CD4-positive, alpha-beta T cell (primary cell): ENCODE measurements at regions not wholly inside any gene's neighbourhood (a gene's known extent, or its start where the extent isn't known, plus 50 kb on each side); places are given as distances from the start of the nearest gene placed in this dataset.

Experiments used
- ATAC-seq: fragments of 200-7000 bp; cut with Tn5 transposase; one replicate; pipeline ENCODE4 v1.10.0; 2022; ENCODE audit warnings: mild to moderate bottlenecking; ENCODE audit not compliant: poor library complexity
- CTCF ChIA-PET: fragments of 350-600 bp; sonication (Branson Sonifier 250); formaldehyde crosslinking; loops from one replicate; lab custom pipeline; 2021; ENCODE audit warnings: antibody characterized with exemption, inconsistent platforms; lab: Charles Lee
- POLR2A ChIA-PET: fragments of 350-600 bp; sonication (Branson Sonifier 250); formaldehyde crosslinking; loops from one replicate; lab custom pipeline; 2021; ENCODE audit warnings: antibody characterized with exemption, inconsistent platforms; lab: Charles Lee
- DNase-seq, 14 experiments: peaks; one replicate each; pipeline ENCODE4 v3.0.0-alpha.2; 2013 to 2020; ENCODE audit warnings: mixed read lengths in 2 of 14
- H3K27ac ChIP-seq, 2 donors: one replicate each; pipeline versions ENCODE4 v1.5.1 to v1.7.0; 2013; ENCODE audit warnings: low read length in 2 of 2, low read depth in 1 of 2, mild to moderate bottlenecking in 1 of 2
- H3K27me3 ChIP-seq, 2 experiments: 1 replicate in 1 of 2; 2 replicates in 1 of 2; pipeline versions ENCODE4 v1.6.1 to v1.7.0; 2013; ENCODE audit warnings: low read length in 2 of 2, control low read depth in 1 of 2, mild to moderate bottlenecking in 1 of 2, moderate library complexity in 1 of 2; ENCODE audit not compliant: insufficient read depth in 2 of 2, control insufficient read depth in 1 of 2
- H3K36me3 ChIP-seq: one replicate; pipeline ENCODE4 v1.6.1; 2013; ENCODE audit warnings: low read length, control low read depth; ENCODE audit not compliant: insufficient read depth
- H3K4me1 ChIP-seq: one replicate; pipeline ENCODE4 v1.6.1; 2013; ENCODE audit warnings: low read length, control low read depth; ENCODE audit not compliant: insufficient read depth
- H3K4me3 ChIP-seq: one replicate; pipeline ENCODE4 v1.5.1; 2013; ENCODE audit warnings: mild to moderate bottlenecking, low read length, moderate library complexity
- H3K9me3 ChIP-seq, 2 experiments: 1 replicate in 1 of 2; 2 replicates in 1 of 2; pipeline versions ENCODE4 v1.6.1 to v1.7.0; 2013; ENCODE audit warnings: low read length in 2 of 2, mild to moderate bottlenecking in 2 of 2, control low read depth in 1 of 2, moderate library complexity in 1 of 2; ENCODE audit not compliant: control insufficient read depth in 1 of 2, insufficient read depth in 1 of 2
- H3K27ac Mint-ChIP-seq: one replicate; pipeline ENCODE4 v1.8.0; 2020; ENCODE audit warnings: mixed read lengths
- H3K27me3 Mint-ChIP-seq: one replicate; pipeline ENCODE4 v1.8.0; 2021; ENCODE audit warnings: mixed read lengths
- H3K36me3 Mint-ChIP-seq: one replicate; pipeline ENCODE4 v1.8.0; 2021; ENCODE audit warnings: low read depth, mixed read lengths
- H3K4me1 Mint-ChIP-seq: one replicate; pipeline ENCODE4 v1.8.0; 2021; ENCODE audit warnings: low read depth, mixed read lengths
- H3K4me3 Mint-ChIP-seq: one replicate; pipeline ENCODE4 v1.8.0; 2020; ENCODE audit warnings: mild to moderate bottlenecking, mixed read lengths
- H3K9me3 Mint-ChIP-seq: one replicate; pipeline ENCODE4 v1.8.0; 2020; ENCODE audit warnings: mixed read lengths
- intact Hi-C, 2 experiments: fragments of 100-400 bp; cut with DNase I in 1 of 2; cut with micrococcal nuclease in 1 of 2; formaldehyde crosslinking; loops; one replicate each; pipeline versions ENCODE4 v1.15.1 to v1.9.0; 2023 to 2025; cut with DNase I, micrococcal nuclease
- TF ChIP-seq, protein P1 (sequence below): fragments of 200-600 bp; IDR thresholded peaks from one replicate; pipeline ENCODE4 v1.8.0; 2022; ENCODE audit warnings: antibody characterized with exemption, mild to moderate bottlenecking

DNA sequence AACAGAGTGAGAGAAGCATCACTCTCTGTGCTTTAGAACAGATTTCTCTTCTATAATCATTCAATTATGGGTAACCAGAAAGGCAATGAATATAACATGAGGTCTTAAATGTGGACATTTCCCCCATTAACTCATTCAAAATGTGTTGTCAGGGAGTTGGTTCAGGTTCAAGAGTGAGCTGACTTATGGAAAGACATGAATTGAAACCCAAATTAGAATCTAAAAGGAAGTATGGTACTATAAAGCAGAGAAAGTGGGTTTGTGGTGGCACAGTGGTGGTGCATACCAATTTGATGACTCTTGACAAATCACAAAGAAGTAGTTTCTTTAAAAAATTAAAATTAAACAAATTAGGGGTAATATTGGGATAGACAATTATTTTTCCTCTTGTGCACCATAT is 114.6 kb upstream of the MEOX2 start:
- Mint-ChIP-seq H3K4me1 (no peaks in the 10 kb centered on the region), H3K27me3 (no peaks in the 10 kb centered on the region), H3K36me3 (no peaks in the 10 kb centered on the region), H3K27ac (no peak overlapping the region), H3K9me3 (peaks cover 4% of the 10 kb centered on the region), H3K4me3 (no peak overlapping the region)
- no peaks in the 10 kb centered on the region for H3K36me3 ChIP-seq
- H3K27ac ChIP-seq, result no peak overlapping the region
- H3K9me3 ChIP-seq, result peaks cover 0 to 6% of the 10 kb centered on the region in 2 experiments
- intact Hi-C loops, result no loop called here
- ATAC-seq (no peak), DNase-seq (no peak)
- no peaks in the 10 kb centered on the region for H3K4me1 ChIP-seq
- POLR2A ChIA-PET, result no interaction called here
- no peak overlapping the region for H3K4me3 ChIP-seq
- CTCF ChIA-PET, result no interaction called here
- no peaks in the 10 kb centered on the region for H3K27me3 ChIP-seq
- TF ChIP-seq, protein P1, sequence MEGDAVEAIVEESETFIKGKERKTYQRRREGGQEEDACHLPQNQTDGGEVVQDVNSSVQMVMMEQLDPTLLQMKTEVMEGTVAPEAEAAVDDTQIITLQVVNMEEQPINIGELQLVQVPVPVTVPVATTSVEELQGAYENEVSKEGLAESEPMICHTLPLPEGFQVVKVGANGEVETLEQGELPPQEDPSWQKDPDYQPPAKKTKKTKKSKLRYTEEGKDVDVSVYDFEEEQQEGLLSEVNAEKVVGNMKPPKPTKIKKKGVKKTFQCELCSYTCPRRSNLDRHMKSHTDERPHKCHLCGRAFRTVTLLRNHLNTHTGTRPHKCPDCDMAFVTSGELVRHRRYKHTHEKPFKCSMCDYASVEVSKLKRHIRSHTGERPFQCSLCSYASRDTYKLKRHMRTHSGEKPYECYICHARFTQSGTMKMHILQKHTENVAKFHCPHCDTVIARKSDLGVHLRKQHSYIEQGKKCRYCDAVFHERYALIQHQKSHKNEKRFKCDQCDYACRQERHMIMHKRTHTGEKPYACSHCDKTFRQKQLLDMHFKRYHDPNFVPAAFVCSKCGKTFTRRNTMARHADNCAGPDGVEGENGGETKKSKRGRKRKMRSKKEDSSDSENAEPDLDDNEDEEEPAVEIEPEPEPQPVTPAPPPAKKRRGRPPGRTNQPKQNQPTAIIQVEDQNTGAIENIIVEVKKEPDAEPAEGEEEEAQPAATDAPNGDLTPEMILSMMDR, result no peak

DNA sequence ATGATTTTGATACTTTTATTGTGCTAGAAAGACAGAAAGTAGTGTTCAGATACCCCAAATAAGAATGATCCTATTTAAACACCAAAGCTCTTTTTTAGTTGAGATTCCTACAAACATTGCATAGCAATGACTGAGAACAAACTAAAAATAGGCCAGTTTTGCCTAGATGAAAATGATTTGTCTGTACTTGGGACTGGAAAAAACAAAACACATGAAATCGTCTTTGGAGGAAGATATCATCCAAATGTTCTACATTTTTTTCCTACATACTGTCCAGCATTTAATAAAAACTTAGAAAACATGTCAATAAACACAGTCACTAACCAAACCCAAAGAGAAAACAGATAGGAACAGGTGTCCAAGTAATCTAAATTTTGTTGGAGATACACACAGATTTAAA is 111.6 kb upstream of the MEOX2 start:
- DNase-seq (no peak), ATAC-seq (no peak)
- no peak overlapping the region for H3K27ac ChIP-seq
- no peak overlapping the region for H3K4me3 Mint-ChIP-seq
- TF ChIP-seq, protein P1, result no peak
- H3K27me3 Mint-ChIP-seq, result no peaks in the 10 kb centered on the region
- H3K27me3 ChIP-seq, result no peaks in the 10 kb centered on the region
- no peaks in the 10 kb centered on the region for H3K4me1 ChIP-seq
- H3K36me3 Mint-ChIP-seq, result no peaks in the 10 kb centered on the region
- H3K36me3 ChIP-seq, result no peaks in the 10 kb centered on the region
- H3K9me3 ChIP-seq, result peaks cover 0 to 6% of the 10 kb centered on the region in 2 experiments
- CTCF ChIA-PET, result no interaction called here
- intact Hi-C loops, result no loop called here
- POLR2A ChIA-PET, result no interaction called here
- peaks cover 5% of the 10 kb centered on the region for H3K9me3 Mint-ChIP-seq
- H3K4me3 ChIP-seq, result no peak overlapping the region
- H3K27ac Mint-ChIP-seq, result no peak overlapping the region
- no peaks in the 10 kb centered on the region for H3K4me1 Mint-ChIP-seq

DNA sequence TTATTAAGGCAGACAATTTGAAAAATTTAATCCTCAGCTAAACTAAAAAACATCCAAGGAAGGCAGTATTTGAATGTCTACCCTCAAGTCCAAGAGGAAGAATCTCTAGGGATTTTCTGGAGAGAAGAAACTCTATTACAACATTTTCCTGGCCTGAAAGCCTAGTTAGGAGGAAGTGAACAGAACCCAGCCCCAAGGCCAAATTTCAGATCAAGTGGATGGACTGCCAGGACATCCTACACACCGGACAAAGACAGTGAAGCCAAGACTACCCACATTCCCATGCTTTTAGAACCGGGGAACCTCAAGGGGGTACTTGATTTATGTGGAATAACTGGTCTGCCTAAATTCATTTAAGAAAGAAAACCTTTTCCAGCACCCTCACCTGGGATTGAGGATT is 108.9 kb upstream of the MEOX2 start:
- CTCF ChIA-PET, result no interaction called here
- Mint-ChIP-seq H3K36me3 (no peaks in the 10 kb centered on the region), H3K9me3 (peaks cover 4% of the 10 kb centered on the region)

More for the DNA sequence above, 108.9 kb upstream of the MEOX2 start:
- Histone ChIP-seq H3K4me1 (no peaks in the 10 kb centered on the region), H3K4me3 (no peak overlapping the region), H3K27me3 (no peaks in the 10 kb centered on the region), H3K36me3 (no peaks in the 10 kb centered on the region), H3K27ac (no peak overlapping the region), H3K9me3 (peaks cover 0 to 9% of the 10 kb centered on the region in 2 experiments)
- Mint-ChIP-seq H3K4me3 (no peak overlapping the region), H3K27ac (no peak overlapping the region), H3K4me1 (no peaks in the 10 kb centered on the region), H3K27me3 (no peaks in the 10 kb centered on the region)
- TF ChIP-seq, protein P1, result no peak
- POLR2A ChIA-PET, result no interaction called here
- intact Hi-C loops, result no loop called here
- ATAC-seq (no peak), DNase-seq (no peak)
